HG02571 (cell line): ENCODE measurements at regions not wholly inside any gene's neighbourhood (a gene's known extent, or its start where the extent isn't known, plus 50 kb on each side); places are given as distances from the start of the nearest gene placed in this dataset.
A peak's percentile ranks its signal among the peaks of the same experiment; 100 is the strongest.
"Not testable (repeated sequence)": the region's sequence is repeated elsewhere in the genome, so short reads cannot be mapped to it uniquely, and the experiment has no call there.

Experiments used
- ATAC-seq: cut with Tn5 transposase; IDR thresholded peaks from one replicate; pipeline ENCODE4 v1.9.1; 2021; ENCODE audit warnings: mild to moderate bottlenecking, moderate library complexity; ENCODE audit not compliant: unreplicated experiment

DNA sequence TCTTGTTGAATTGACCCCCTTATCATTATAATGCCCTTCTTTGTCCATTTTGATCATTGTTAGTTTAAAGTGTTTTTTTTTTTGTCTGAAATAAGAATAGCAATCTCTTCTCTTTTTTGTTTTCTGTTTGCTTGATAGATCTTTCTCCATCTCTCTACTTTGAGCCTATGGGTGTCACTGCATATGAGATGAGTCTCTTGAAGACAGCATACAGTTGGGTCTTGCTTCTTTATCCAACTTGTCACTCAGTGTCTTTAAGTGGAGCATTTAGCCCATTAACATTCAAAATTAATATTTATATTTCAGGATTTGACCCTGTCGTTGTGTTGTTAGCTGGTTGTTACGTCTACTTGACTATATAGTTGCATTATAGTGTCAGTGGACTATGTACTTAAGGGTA lies 135.4 kb downstream of the HMHB1 start:
- ATAC-seq: no peak

GRCh38 chr5:143952809-143953208 lies 140.8 kb downstream of the HMHB1 start:
- no peak for ATAC-seq

GRCh38 chr5:143953851-143954250 lies 141.9 kb downstream of the HMHB1 start:
- ATAC-seq: no peak

DNA sequence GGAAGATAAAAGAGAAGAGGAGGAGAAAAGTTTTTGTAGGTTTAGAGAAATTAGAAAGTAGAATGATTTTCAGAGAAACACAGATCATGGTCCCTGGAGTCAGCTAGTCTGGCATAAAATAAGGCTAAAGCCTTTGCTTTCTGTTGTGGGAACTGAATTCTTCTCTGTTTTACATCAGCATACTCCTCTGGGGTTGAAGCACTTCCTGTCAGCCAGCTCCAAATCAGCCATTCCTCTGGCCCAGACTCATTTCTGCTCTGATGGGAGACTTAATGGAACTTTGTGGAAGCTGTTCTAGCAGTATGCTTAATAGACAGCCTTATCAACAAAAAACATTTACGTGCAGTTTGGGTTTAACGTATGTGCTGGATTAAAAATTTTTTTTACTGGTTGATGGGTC lies 143.2 kb downstream of the HMHB1 start:
- ATAC-seq: no peak

DNA sequence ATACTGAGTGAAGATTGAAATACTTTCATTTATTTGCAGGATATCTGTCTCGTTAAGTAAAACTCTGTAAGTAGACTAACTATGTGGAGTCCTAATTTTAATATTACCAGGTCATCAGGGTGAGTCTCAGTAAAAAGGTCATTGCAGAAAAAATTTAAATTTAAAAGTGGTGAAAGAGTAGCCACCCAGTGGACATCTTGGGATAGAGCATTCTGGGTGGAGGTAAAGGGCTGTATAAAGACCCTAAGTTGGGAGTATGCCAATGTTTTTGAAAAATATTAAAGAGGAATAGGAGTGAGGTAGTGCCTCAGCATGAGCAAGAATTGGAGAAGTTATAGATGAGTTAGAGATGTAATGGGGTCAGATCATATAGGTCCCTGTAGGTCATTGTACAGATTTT lies 145.5 kb downstream of the HMHB1 start:
- ATAC-seq: no peak

DNA sequence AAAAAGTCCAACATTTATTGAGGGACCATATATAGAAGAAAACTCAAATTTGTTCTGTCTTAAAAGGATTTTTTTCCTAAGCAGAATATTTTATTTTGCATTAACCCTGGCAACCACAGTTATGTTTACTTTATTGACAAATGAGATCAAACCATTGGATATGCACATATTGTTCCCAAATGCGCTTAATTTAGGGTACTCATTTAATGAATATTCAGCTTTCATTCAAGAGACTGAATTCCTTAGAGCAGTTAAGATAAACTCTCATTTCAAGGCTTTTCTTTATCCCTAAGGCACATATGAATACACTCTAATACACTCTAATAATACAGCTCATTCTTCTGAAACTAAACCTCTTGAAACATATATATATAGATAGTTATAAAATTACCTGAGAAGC lies 150.2 kb downstream of the HMHB1 start:
- ATAC-seq: no peak

- no peak for ATAC-seq
Measured at GRCh38 chr5:143964919-143965318, 153.0 kb downstream of the HMHB1 start.

- no peak for ATAC-seq
Measured at GRCh38 chr5:143966280-143966679, 154.3 kb downstream of the HMHB1 start.

- no peak for ATAC-seq
Measured at GRCh38 chr5:143968071-143968878, 156.3 kb downstream of the HMHB1 start.

DNA sequence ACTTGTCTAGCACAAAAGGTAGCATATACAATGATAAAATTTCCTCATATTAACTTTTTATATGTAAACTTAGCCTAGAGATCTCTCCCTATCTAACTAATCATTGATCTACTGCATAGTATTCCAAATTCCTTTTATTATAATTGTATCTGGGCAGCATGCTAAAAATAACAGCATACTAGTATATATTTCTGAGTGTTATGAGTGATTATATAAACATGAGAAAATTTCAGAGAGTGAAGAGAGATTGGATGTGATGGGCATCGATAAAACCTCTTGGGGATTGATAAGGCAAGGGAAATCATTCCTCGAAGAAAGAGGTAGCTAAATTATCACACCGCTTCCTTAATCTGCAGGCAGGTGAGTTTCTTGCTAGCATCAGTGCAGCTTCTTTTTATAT lies 158.2 kb downstream of the HMHB1 start:
- no peak for ATAC-seq

DNA sequence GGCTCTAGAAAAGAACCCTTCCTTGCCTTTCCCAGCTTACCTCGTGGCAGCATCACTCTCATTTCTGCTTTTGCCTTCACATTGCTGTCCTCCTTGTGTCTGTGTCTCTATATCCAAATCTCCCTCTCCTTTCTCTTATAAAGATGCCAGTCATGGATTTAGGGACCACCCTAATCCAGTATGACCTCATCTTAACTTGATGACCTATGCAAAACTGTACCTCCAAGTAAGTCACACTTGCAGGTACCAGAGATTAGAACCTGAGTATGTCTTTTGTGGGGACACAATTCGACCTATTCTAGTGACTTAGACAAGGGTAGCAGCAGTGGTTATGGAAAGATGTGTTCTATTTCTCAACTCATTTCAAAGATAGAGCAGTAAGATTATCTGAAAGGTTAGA lies 160.1 kb downstream of the HMHB1 start:
- ATAC-seq: no peak

- no peak for ATAC-seq
Measured at GRCh38 chr5:143976055-143976454, 164.1 kb downstream of the HMHB1 start.

GRCh38 chr5:143977891-143978461 lies 166.0 kb downstream of the HMHB1 start:
- ATAC-seq: no peak

- peak; percentile 65 for ATAC-seq
Measured at GRCh38 chr5:143979044-143979690, 167.2 kb downstream of the HMHB1 start.

- ATAC-seq: no peak
Measured at GRCh38 chr5:143980506-143980905, 168.5 kb downstream of the HMHB1 start.

DNA sequence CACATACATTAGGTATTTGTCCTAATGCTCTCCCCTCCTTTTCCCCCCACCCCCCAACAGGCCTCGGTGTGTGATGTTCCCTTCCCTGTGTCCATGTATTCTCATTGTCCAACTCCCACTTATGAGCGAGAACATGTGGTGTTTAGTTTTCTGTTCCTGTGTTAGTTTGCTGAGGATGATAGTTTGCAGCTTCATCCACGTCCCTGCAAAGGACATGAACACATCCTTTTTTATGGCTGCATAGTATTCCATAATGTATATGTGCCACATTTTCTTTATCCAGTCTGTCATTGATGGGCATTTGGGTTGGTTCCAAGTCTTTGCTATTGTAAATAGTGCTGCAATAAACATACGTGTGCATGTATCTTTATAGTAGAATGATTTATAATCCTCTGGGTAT lies 171.0 kb downstream of the HMHB1 start:
- not testable (repeated sequence) for ATAC-seq

- ATAC-seq: no peak
Measured at GRCh38 chr5:143985832-143986515, 174.0 kb downstream of the HMHB1 start.

DNA sequence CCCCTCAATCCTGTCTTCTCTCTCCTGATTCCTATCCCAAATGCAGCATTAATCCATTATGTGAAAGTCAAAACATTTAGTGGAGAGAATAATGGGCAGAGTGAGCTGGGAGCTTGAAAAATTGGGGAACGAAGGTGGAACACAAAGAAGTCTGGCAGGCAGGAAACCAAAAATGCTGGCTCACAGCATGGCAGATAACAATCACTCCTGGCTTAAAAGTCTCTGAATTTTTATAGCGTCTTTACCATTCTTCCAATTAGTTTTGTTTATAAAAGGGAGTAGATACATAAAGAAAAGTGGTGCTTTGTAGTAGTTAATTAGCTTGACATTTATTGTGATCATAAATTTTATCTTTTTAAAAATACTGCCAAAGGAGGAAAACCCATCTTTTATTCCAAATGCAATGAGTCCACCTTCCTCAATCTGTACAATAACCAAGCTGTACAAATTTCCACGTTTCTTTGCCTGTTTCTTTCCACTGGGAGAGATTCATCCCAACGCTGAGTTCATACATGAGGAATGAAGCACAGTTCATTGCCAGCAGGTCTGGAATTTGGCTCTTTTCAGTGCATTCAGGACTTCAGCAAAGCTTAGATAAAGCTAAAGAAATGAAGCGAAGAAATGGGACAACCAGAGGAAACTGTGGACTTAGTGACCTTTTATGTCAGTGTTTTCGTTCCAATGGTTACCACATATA lies 174.7 kb downstream of the HMHB1 start:
- ATAC-seq: no peak

GRCh38 chr5:143987264-143987663 lies 175.3 kb downstream of the HMHB1 start:
- no peak for ATAC-seq

DNA sequence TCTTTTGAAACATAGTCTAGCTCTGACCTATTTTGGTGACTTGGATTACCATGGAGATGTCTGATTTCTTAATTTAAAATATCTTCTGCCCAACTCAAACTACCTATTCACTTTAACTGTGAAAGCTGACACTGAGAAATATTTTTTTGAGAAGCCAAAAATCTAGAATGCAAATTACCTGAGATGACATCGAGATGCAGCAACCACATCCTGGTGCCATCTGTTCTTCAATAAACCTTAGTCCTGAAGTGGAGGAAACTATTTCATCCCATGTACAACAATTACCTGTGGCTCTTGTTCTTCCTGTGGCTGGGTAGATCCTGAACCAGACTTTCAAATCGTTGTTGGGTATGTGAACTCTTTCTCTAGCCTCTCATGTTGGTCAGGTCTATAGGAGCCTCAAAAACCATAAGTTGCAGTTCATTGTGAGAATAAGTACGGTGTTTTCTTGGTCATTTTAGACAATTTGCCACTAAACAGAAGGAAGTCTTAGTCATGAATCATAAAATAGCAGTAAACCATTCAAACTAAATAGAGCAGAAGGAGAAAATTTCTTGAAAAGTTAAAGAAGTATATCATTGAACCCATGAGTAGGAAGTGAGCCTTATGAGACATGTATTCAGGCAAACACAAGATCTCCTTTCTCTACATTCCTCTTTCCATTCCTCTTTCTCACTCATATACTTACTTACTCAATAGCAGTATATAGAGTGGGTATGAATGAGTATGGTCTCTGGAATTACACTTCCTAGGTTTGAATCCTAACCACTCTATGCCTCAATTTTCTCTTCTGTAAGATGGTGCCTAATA lies 176.0 kb downstream of the HMHB1 start:
- no peak for ATAC-seq
